ENCODE measurements at regions not wholly inside any gene's neighbourhood (a gene's known extent, or its start where the extent isn't known, plus 50 kb on each side); places are given as distances from the start of the nearest gene placed in this dataset.

GRCh38 chr6:47391675-47392074, 82.0 kb upstream of the TNFRSF21 start:
- no peak for TF ChIP-seq CTCF (IDR thresholded peaks at IDR 0.05; ENCODE audit: low read depth, low read length)
- DNase-seq (ENCODE audit: extremely low read depth, low read depth), result no peak

GRCh38 chr6:47392251-47392650, 82.5 kb upstream of the TNFRSF21 start:
- TF ChIP-seq CTCF (IDR thresholded peaks at IDR 0.05; ENCODE audit: low read depth, low read length), result no peak
- no peak for DNase-seq (ENCODE audit: extremely low read depth, low read depth)

GRCh38 chr6:47396401-47397069, 81.1 kb upstream of the CD2AP start:
- TF ChIP-seq CTCF (IDR thresholded peaks at IDR 0.05; ENCODE audit: low read depth, low read length), result no peak
- no peak for DNase-seq (ENCODE audit: extremely low read depth, low read depth)

- no peak for TF ChIP-seq CTCF (IDR thresholded peaks at IDR 0.05; ENCODE audit: low read depth, low read length)
Observed at GRCh38 chr6:47400581-47400980, 77.0 kb upstream of the CD2AP start.

GRCh38 chr6:47402081-47402480, 75.5 kb upstream of the CD2AP start:
- no peak for DNase-seq (ENCODE audit: extremely low read depth, low read depth)

More at GRCh38 chr6:47400581-47400980, 77.0 kb upstream of the CD2AP start:
- DNase-seq (ENCODE audit: extremely low read depth, low read depth), result no peak

GRCh38 chr6:47403056-47403455, 74.5 kb upstream of the CD2AP start:
- TF ChIP-seq CTCF (IDR thresholded peaks at IDR 0.05; ENCODE audit: low read depth, low read length), result no peak
- no peak for DNase-seq (ENCODE audit: extremely low read depth, low read depth)

More at GRCh38 chr6:47402081-47402480, 75.5 kb upstream of the CD2AP start:
- TF ChIP-seq CTCF (IDR thresholded peaks at IDR 0.05; ENCODE audit: low read depth, low read length), result no peak

GRCh38 chr6:47403801-47404200, 73.8 kb upstream of the CD2AP start:
- no peak for DNase-seq (ENCODE audit: extremely low read depth, low read depth)

More at GRCh38 chr6:47403801-47404200, 73.8 kb upstream of the CD2AP start:
- TF ChIP-seq CTCF (IDR thresholded peaks at IDR 0.05; ENCODE audit: low read depth, low read length), result no peak

All from AG09319 (cell line).